PC-3 (cell line): ENCODE measurements at regions not wholly inside any gene's neighbourhood (a gene's known extent, or its start where the extent isn't known, plus 50 kb on each side); places are given as distances from the start of the nearest gene placed in this dataset.

ENCODE experiments used
- EZH2 ChIP-seq: fragments of 300-600 bp; sonication (generic); IDR thresholded peaks from one replicate; pipeline ENCODE4 v1.6.1; 2017; ENCODE audit warnings: antibody characterized with exemption, mild to moderate bottlenecking, low read length; ENCODE audit not compliant: unreplicated experiment
- TF ChIP-seq, protein P1 (sequence below): fragments of 300-600 bp; sonication (generic); conservative IDR thresholded peaks from 2 replicates; pipeline ENCODE4 v1.5.1; 2017; ENCODE audit warnings: antibody characterized with exemption, low read depth, mild to moderate bottlenecking, low read length

DNA sequence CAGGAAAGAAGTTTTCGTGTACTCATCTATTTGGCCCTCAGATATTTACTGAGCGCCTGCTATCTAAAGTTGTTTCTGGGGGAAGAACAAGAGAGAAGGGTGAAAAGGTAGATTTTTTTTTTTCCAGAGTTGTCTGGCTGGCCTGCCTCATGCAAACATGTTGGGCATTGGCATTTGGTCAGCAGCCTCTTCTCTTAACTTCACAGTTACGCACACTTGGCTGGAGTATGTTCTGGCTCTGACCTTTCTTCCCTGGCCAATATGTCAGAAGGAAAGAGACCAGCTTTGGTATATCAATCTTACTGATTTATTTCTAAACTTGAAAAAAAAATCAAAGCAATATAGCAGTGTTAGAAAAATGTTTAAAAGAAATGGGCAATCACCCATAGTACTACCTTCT is 54.2 kb upstream of the GRAMD1B start:
- TF ChIP-seq, protein P1, sequence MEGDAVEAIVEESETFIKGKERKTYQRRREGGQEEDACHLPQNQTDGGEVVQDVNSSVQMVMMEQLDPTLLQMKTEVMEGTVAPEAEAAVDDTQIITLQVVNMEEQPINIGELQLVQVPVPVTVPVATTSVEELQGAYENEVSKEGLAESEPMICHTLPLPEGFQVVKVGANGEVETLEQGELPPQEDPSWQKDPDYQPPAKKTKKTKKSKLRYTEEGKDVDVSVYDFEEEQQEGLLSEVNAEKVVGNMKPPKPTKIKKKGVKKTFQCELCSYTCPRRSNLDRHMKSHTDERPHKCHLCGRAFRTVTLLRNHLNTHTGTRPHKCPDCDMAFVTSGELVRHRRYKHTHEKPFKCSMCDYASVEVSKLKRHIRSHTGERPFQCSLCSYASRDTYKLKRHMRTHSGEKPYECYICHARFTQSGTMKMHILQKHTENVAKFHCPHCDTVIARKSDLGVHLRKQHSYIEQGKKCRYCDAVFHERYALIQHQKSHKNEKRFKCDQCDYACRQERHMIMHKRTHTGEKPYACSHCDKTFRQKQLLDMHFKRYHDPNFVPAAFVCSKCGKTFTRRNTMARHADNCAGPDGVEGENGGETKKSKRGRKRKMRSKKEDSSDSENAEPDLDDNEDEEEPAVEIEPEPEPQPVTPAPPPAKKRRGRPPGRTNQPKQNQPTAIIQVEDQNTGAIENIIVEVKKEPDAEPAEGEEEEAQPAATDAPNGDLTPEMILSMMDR, result no peak
- TF ChIP-seq EZH2, result no peak
